HG03045 (cell line): ENCODE measurements at regions not wholly inside any gene's neighbourhood (a gene's known extent, or its start where the extent isn't known, plus 50 kb on each side); places are given as distances from the start of the nearest gene placed in this dataset.

Experiments used
- ATAC-seq: cut with Tn5 transposase; IDR thresholded peaks from one replicate; pipeline ENCODE4 v1.9.1; 2021; ENCODE audit warnings: mild to moderate bottlenecking, moderate library complexity; ENCODE audit not compliant: unreplicated experiment

- no peak for ATAC-seq
Measured at GRCh38 chr3:99240700-99241099, 339.2 kb upstream of the DCBLD2 start.

GRCh38 chr3:99236576-99236975 lies 335.1 kb upstream of the DCBLD2 start:
- ATAC-seq = no peak

- ATAC-seq = no peak
Measured at GRCh38 chr3:99232696-99233095, 331.2 kb upstream of the DCBLD2 start.

- no peak for ATAC-seq
Measured at GRCh38 chr3:99218468-99218867, 317.0 kb upstream of the DCBLD2 start.

- ATAC-seq = no peak
Measured at GRCh38 chr3:99212969-99213368, 311.5 kb upstream of the DCBLD2 start.

GRCh38 chr3:99211309-99211708 lies 309.8 kb upstream of the DCBLD2 start:
- ATAC-seq = no peak

- ATAC-seq = no peak
Measured at GRCh38 chr3:99199021-99199420, 297.5 kb upstream of the DCBLD2 start.

GRCh38 chr3:99191186-99191585 lies 289.7 kb upstream of the DCBLD2 start:
- no peak for ATAC-seq

GRCh38 chr3:99188936-99189335 lies 287.4 kb upstream of the DCBLD2 start:
- no peak for ATAC-seq

GRCh38 chr3:99186016-99186415 lies 284.5 kb upstream of the DCBLD2 start:
- ATAC-seq = no peak

- ATAC-seq = no peak
Measured at GRCh38 chr3:99176169-99176964, 274.9 kb upstream of the DCBLD2 start.

GRCh38 chr3:99175276-99175812 lies 273.8 kb upstream of the DCBLD2 start:
- no peak for ATAC-seq

GRCh38 chr3:99172736-99173657 lies 271.5 kb upstream of the DCBLD2 start:
- ATAC-seq = no peak

GRCh38 chr3:99171800-99172199 lies 270.3 kb upstream of the DCBLD2 start:
- no peak for ATAC-seq

GRCh38 chr3:99170867-99171517 lies 269.5 kb upstream of the DCBLD2 start:
- no peak for ATAC-seq

- ATAC-seq = no peak
Measured at GRCh38 chr3:99167071-99167470, 265.6 kb upstream of the DCBLD2 start.

- no peak for ATAC-seq
Measured at GRCh38 chr3:99163314-99163713, 261.8 kb upstream of the DCBLD2 start.

- ATAC-seq = no peak
Measured at GRCh38 chr3:99159220-99159762, 257.8 kb upstream of the DCBLD2 start.

- no peak for ATAC-seq
Measured at GRCh38 chr3:99145031-99145430, 243.5 kb upstream of the DCBLD2 start.

- no peak for ATAC-seq
Measured at GRCh38 chr3:99143493-99143892, 242.0 kb upstream of the DCBLD2 start.

- ATAC-seq = no peak
Measured at GRCh38 chr3:99134986-99135385, 233.5 kb upstream of the DCBLD2 start.
